ENCODE measurements at regions not wholly inside any gene's neighbourhood (a gene's known extent, or its start where the extent isn't known, plus 50 kb on each side); places are given as distances from the start of the nearest gene placed in this dataset.

DNA sequence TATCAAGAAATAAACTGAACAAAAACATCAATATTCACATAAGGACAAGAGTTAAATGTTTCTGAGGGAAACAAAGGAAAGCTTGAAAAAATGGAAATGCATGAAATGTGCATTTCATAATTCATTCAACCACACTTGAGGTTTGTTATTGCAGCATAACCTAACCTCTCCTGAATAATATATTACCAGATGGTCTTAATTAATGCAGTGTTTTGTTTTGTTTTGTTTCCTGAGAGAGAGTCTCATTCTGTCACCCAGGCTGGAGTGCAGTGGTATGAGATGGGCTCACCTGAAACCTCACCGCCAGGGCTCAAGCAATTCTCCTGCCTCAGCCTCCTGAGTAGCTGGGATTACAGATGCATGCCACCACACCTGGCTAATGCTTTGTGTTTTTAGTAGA lies 139.9 kb upstream of the PIEZO2 start:
- Histone ChIP-seq H3K4me1 (ENCODE audit: insufficient read depth, poor library complexity, severe bottlenecking) (no peaks in the 10 kb centered on the region), H3K27ac (ENCODE audit: poor library complexity, severe bottlenecking) (no peak overlapping the region), H3K27me3 (ENCODE audit: insufficient read depth, poor library complexity, severe bottlenecking) (peaks cover 30% of the 10 kb centered on the region), H3K36me3 (ENCODE audit: low read depth) (no peaks in the 10 kb centered on the region), H3K4me3 (ENCODE audit: severe bottlenecking) (no peak overlapping the region), H3K9me3 (ENCODE audit: severe bottlenecking) (no peaks in the 10 kb centered on the region)
- no peak for DNase-seq (ENCODE audit: low spot score)
- no peak for TF ChIP-seq CTCF (IDR thresholded peaks at IDR 0.05; ENCODE audit: poor library complexity, severe bottlenecking)
- ATAC-seq (ENCODE audit: low read depth), result no peak

DNA sequence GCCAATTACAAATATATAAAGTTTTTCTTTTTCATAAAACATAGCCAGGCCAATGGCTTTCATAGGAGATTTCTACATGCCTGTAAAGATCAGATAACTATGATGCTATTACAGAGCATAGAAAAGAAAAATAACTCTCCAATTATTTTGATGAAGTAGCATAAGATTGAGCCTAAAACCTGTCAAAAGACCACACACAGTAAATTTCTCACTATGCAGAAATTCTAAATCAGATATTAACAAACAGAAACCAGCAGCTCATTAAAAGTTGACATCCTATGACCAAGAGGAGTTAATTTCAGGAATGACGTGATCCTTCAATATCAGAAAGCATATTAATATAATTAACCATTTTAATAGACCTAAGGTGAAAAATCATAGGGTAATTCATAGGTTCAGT lies 139.0 kb upstream of the PIEZO2 start:
- H3K27me3 ChIP-seq (ENCODE audit: insufficient read depth, poor library complexity, severe bottlenecking), result peaks cover 21% of the 10 kb centered on the region
- no peak overlapping the region for H3K4me3 ChIP-seq (ENCODE audit: severe bottlenecking)
- H3K4me1 ChIP-seq (ENCODE audit: insufficient read depth, poor library complexity, severe bottlenecking), result no peaks in the 10 kb centered on the region
- no peak for TF ChIP-seq CTCF (IDR thresholded peaks at IDR 0.05; ENCODE audit: poor library complexity, severe bottlenecking)
- no peak overlapping the region for H3K27ac ChIP-seq (ENCODE audit: poor library complexity, severe bottlenecking)
- H3K9me3 ChIP-seq (ENCODE audit: severe bottlenecking), result no peaks in the 10 kb centered on the region
- ATAC-seq (ENCODE audit: low read depth) (no peak), DNase-seq (ENCODE audit: low spot score) (no peak)
- H3K36me3 ChIP-seq (ENCODE audit: low read depth), result no peaks in the 10 kb centered on the region

GRCh38 chr18:11286431-11286830 lies 137.1 kb upstream of the PIEZO2 start:
- Histone ChIP-seq H3K9me3 (ENCODE audit: severe bottlenecking) (no peaks in the 10 kb centered on the region), H3K4me1 (ENCODE audit: insufficient read depth, poor library complexity, severe bottlenecking) (no peaks in the 10 kb centered on the region), H3K27ac (ENCODE audit: poor library complexity, severe bottlenecking) (no peak overlapping the region), H3K4me3 (ENCODE audit: severe bottlenecking) (no peak overlapping the region), H3K27me3 (ENCODE audit: insufficient read depth, poor library complexity, severe bottlenecking) (peaks cover 3% of the 10 kb centered on the region), H3K36me3 (ENCODE audit: low read depth) (no peaks in the 10 kb centered on the region)
- ATAC-seq (ENCODE audit: low read depth) (no peak), DNase-seq (ENCODE audit: low spot score) (no peak)
- no peak for TF ChIP-seq CTCF (IDR thresholded peaks at IDR 0.05; ENCODE audit: poor library complexity, severe bottlenecking)

DNA sequence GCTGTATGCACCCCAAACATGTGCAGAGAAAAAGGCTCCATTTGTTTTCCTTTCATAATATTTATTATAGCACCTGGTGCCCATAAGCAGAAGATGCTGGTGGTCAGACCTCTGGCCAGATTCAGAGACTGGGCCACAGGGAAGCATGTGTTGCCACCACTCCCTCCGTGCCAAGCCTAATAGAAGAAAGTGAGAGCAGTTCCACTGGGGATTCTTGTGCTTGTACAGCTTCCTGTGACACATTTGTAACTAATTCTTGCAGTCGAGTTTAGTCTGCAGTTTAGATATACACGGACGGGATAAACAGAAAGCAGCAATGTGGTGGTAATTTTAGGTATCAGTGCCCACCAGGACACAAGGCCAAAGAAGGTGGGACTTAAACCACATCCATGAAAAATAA lies 135.4 kb upstream of the PIEZO2 start:
- Histone ChIP-seq H3K27ac (ENCODE audit: poor library complexity, severe bottlenecking) (no peak overlapping the region), H3K9me3 (ENCODE audit: severe bottlenecking) (no peaks in the 10 kb centered on the region), H3K4me1 (ENCODE audit: insufficient read depth, poor library complexity, severe bottlenecking) (no peaks in the 10 kb centered on the region), H3K4me3 (ENCODE audit: severe bottlenecking) (no peak overlapping the region), H3K36me3 (ENCODE audit: low read depth) (no peaks in the 10 kb centered on the region), H3K27me3 (ENCODE audit: insufficient read depth, poor library complexity, severe bottlenecking) (no peaks in the 10 kb centered on the region)
- TF ChIP-seq CTCF (IDR thresholded peaks at IDR 0.05; ENCODE audit: poor library complexity, severe bottlenecking), result no peak
- DNase-seq (ENCODE audit: low spot score), result no peak
- no peak for ATAC-seq (ENCODE audit: low read depth)

GRCh38 chr18:11284349-11284748 lies 135.0 kb upstream of the PIEZO2 start:
- TF ChIP-seq CTCF (IDR thresholded peaks at IDR 0.05; ENCODE audit: poor library complexity, severe bottlenecking), result no peak
- no peaks in the 10 kb centered on the region for H3K9me3 ChIP-seq (ENCODE audit: severe bottlenecking)
- no peak for DNase-seq (ENCODE audit: low spot score)
- H3K27ac ChIP-seq (ENCODE audit: poor library complexity, severe bottlenecking), result no peak overlapping the region
- no peak for ATAC-seq (ENCODE audit: low read depth)
- H3K27me3 ChIP-seq (ENCODE audit: insufficient read depth, poor library complexity, severe bottlenecking), result no peaks in the 10 kb centered on the region
- H3K4me3 ChIP-seq (ENCODE audit: severe bottlenecking), result no peak overlapping the region
- H3K36me3 ChIP-seq (ENCODE audit: low read depth), result no peaks in the 10 kb centered on the region
- no peaks in the 10 kb centered on the region for H3K4me1 ChIP-seq (ENCODE audit: insufficient read depth, poor library complexity, severe bottlenecking)
